GM12878 (cell line): ENCODE measurements at regions not wholly inside any gene's neighbourhood (a gene's known extent, or its start where the extent isn't known, plus 50 kb on each side); places are given as distances from the start of the nearest gene placed in this dataset.

Experiments
- ATAC-seq: fragments of 200-7000 bp; cut with Tn5 transposase; 3 replicates; pipeline ENCODE4 v1.9.1; 2020; ENCODE audit warnings: mild to moderate bottlenecking, moderate library complexity
- BruUV-seq: library from RNA; stranded (reverse); fragments of 400-500 nt; replicated peaks from 2 replicates; lab custom pipeline; 2021; lab: Mats Ljungman, UMichigan
- CTCF ChIA-PET: fragments of 300-600 bp; sonication (Branson Sonifier 250); formaldehyde crosslinking; extraction: SDS; loops from one replicate; lab custom pipeline; 2021; ENCODE audit warnings: inconsistent platforms; lab: Yijun Ruan, JAX
- POLR2A ChIA-PET: fragments of 350-600 bp; formaldehyde crosslinking; extraction: SDS; loops from one replicate; lab custom pipeline; 2021; ENCODE audit warnings: inconsistent platforms; lab: Charles Lee
- RAD21 ChIA-PET: fragments of 300-600 bp; sonication (Branson Sonifier 250); formaldehyde crosslinking; loops from one replicate; lab custom pipeline; 2023; ENCODE audit warnings: antibody characterized with exemption; ENCODE audit not compliant: unreplicated experiment; lab: Charles Lee
- SMC1A ChIA-PET: fragments of 300-600 bp; sonication (Branson Sonifier 250); formaldehyde crosslinking; loops from one replicate; lab custom pipeline; 2023; ENCODE audit not compliant: unreplicated experiment, uncharacterized antibody; lab: Charles Lee
- DNase-seq: peaks from one replicate; pipeline ENCODE4 v3.0.0-alpha.2; 2011; ENCODE audit warnings: low read depth, low spot score
- FAIRE-seq: peaks from 3 replicates; lab custom pipeline; 2011; peaks lifted over from hg19 to GRCh38; lab: Jason Lieb, UNC
- H2AFZ ChIP-seq: 2 replicates; pipeline ENCODE4 v1.6.0; 2011; ENCODE audit warnings: low read depth, low read length, control low read depth; ENCODE audit not compliant: control insufficient read depth
- H3K27ac ChIP-seq: 2 replicates; pipeline ENCODE4 v1.5.1; 2011; ENCODE audit warnings: control low read depth; ENCODE audit not compliant: control insufficient read depth, insufficient read depth
- H3K27me3 ChIP-seq, 2 experiments: replicated peaks in 1 of 2; 2 replicates each; pipeline versions ENCODE4 v1.6.0 to v1.6.1; 2011; ENCODE audit warnings: low read length in 1 of 2; ENCODE audit not compliant: control insufficient read depth in 2 of 2, insufficient read depth in 2 of 2
- H3K36me3 ChIP-seq, 2 experiments: 2 replicates each; pipeline ENCODE4 v1.5.1; 2011; ENCODE audit warnings: low read length in 1 of 2; ENCODE audit not compliant: control insufficient read depth in 2 of 2, insufficient read depth in 2 of 2
- H3K4me1 ChIP-seq: 2 replicates; pipeline ENCODE4 v1.6.1; 2011; ENCODE audit warnings: mild to moderate bottlenecking, low read length, moderate library complexity, mixed read lengths; ENCODE audit not compliant: control insufficient read depth, insufficient read depth
- H3K4me2 ChIP-seq: 2 replicates; pipeline ENCODE4 v1.6.0; 2011; ENCODE audit warnings: control low read depth; ENCODE audit not compliant: control insufficient read depth, insufficient read depth
- H3K4me3 ChIP-seq: fragments of 200-600 bp; sonication (generic); 2 replicates; pipeline ENCODE4 v1.5.1; 2016
- H3K79me2 ChIP-seq: 2 replicates; pipeline ENCODE4 v1.6.0; 2011; ENCODE audit warnings: low read length; ENCODE audit not compliant: control insufficient read depth, insufficient read depth
- H3K9ac ChIP-seq: 2 replicates; pipeline ENCODE4 v1.8.0; 2011; ENCODE audit warnings: low read length, control low read depth, mixed read lengths; ENCODE audit not compliant: control insufficient read depth, insufficient read depth
- H3K9me3 ChIP-seq: replicated peaks from 3 replicates; pipeline ENCODE4 v1.5.1; 2011; ENCODE audit warnings: mild to moderate bottlenecking, low read length; ENCODE audit not compliant: control insufficient read depth, insufficient read depth
- H4K20me1 ChIP-seq: 2 replicates; pipeline ENCODE4 v1.6.0; 2011; ENCODE audit not compliant: control insufficient read depth, insufficient read depth
- BHLHE40 ChIP-seq, 2 experiments: fragments of 450-650 bp in 1 of 2; IDR thresholded peaks; 2 replicates each; pipeline ENCODE4 v1.6.1; 2011 to 2017; ENCODE audit warnings: low read depth in 2 of 2, borderline replicate concordance in 1 of 2, improper control_type of control experiment in 1 of 2, low read length in 1 of 2, mild to moderate bottlenecking in 1 of 2
- CREB1 ChIP-seq: IDR thresholded peaks from 2 replicates; pipeline ENCODE4 v1.6.1; 2012; ENCODE audit warnings: low read depth, mild to moderate bottlenecking, inconsistent platforms
- EED ChIP-seq: sonication (generic); IDR thresholded peaks from 2 replicates; pipeline ENCODE4 v1.6.1; 2016; ENCODE audit warnings: antibody characterized with exemption, low read depth
- EZH2 ChIP-seq: IDR thresholded peaks from 2 replicates; pipeline ENCODE4 v1.6.1; 2012; ENCODE audit warnings: low read depth, mild to moderate bottlenecking, control low read depth, inconsistent platforms, low read length, borderline replicate concordance; ENCODE audit not compliant: control insufficient read depth
- HCFC1 ChIP-seq: fragments of 150-350 bp; IDR thresholded peaks from 2 replicates; pipeline ENCODE4 v1.6.1; 2014; ENCODE audit warnings: low read length
- MEF2A ChIP-seq: IDR thresholded peaks from 2 replicates; pipeline ENCODE4 v1.6.1; 2011; ENCODE audit warnings: low read depth, mild to moderate bottlenecking, low read length, moderate library complexity; ENCODE audit not compliant: insufficient read depth
- MYB ChIP-seq: fragments of 150-350 bp; IDR thresholded peaks from 2 replicates; pipeline ENCODE4 v1.6.1; 2014; ENCODE audit warnings: mild to moderate bottlenecking, low read depth, low read length, borderline replicate concordance
- NBN ChIP-seq: fragments of 450-650 bp; IDR thresholded peaks from 2 replicates; pipeline ENCODE4 v1.6.1; 2016
- RB1 ChIP-seq: fragments of 450-650 bp; formaldehyde crosslinking; IDR thresholded peaks from 2 replicates; pipeline ENCODE4 v1.6.1; 2017; ENCODE audit warnings: mild to moderate bottlenecking, borderline replicate concordance
- RUNX3 ChIP-seq: IDR thresholded peaks from 2 replicates; pipeline ENCODE4 v1.6.1; 2012; ENCODE audit warnings: low read length, inconsistent platforms
- SIN3A ChIP-seq: IDR thresholded peaks from 2 replicates; pipeline ENCODE4 v1.6.1; 2012; ENCODE audit warnings: low read depth, low read length, improper control_type of control experiment
- SMARCA5 ChIP-seq: fragments of 450-650 bp; IDR thresholded peaks from 2 replicates; pipeline ENCODE4 v1.6.1; 2017; ENCODE audit warnings: mild to moderate bottlenecking
- STAT1 ChIP-seq: fragments of 450-650 bp; conservative IDR thresholded peaks from 2 replicates; pipeline ENCODE4 v1.6.1; 2014; ENCODE audit warnings: antibody characterized with exemption, mild to moderate bottlenecking
- SUPT20H ChIP-seq: IDR thresholded peaks from 2 replicates; pipeline ENCODE4 v1.6.1; 2011; ENCODE audit warnings: low read depth, mild to moderate bottlenecking, low read length, moderate library complexity, borderline replicate concordance; ENCODE audit not compliant: control insufficient read depth
- ZNF217 ChIP-seq: fragments of 450-650 bp; IDR thresholded peaks from 2 replicates; pipeline ENCODE4 v1.6.1; 2017; ENCODE audit warnings: antibody characterized with exemption, mild to moderate bottlenecking
- ZNF24 ChIP-seq: fragments of 450-650 bp; IDR thresholded peaks from 2 replicates; pipeline ENCODE4 v1.6.1; 2017; ENCODE audit warnings: antibody characterized with exemption, mild to moderate bottlenecking
- WGBS: methylation state at CpG from one replicate; pipeline ENCODE4 v1.1.6; 2016; ENCODE audit warnings: low lambda C conversion rate; ENCODE audit not compliant: insufficient replicate concordance, insufficient coverage; ENCODE audit errors: missing lambda C conversion rate; 5-methylcytosine and 5-hydroxymethylcytosine counted together
- in situ Hi-C: fragments of 300-500 bp; cut with MboI; formaldehyde crosslinking; loops from 9 replicates; pipeline ENCODE4 v1.14.3; 2018; ENCODE audit warnings: mixed read lengths
- intact Hi-C: fragments of 100-400 bp; cut with micrococcal nuclease; formaldehyde crosslinking; loops from one replicate; pipeline ENCODE4 v1.14.2; 2022; ENCODE audit not compliant: unreplicated experiment
- TF ChIP-seq, protein P1 (sequence below): fragments of 450-650 bp; IDR thresholded peaks from 2 replicates; pipeline ENCODE4 v1.6.1; 2017; ENCODE audit warnings: antibody characterized with exemption, mild to moderate bottlenecking, moderate library complexity
- TF ChIP-seq, protein P2 (sequence below): fragments of 450-650 bp; conservative IDR thresholded peaks from 2 replicates; pipeline ENCODE4 v1.6.1; 2017; ENCODE audit warnings: mild to moderate bottlenecking, moderate library complexity

DNA sequence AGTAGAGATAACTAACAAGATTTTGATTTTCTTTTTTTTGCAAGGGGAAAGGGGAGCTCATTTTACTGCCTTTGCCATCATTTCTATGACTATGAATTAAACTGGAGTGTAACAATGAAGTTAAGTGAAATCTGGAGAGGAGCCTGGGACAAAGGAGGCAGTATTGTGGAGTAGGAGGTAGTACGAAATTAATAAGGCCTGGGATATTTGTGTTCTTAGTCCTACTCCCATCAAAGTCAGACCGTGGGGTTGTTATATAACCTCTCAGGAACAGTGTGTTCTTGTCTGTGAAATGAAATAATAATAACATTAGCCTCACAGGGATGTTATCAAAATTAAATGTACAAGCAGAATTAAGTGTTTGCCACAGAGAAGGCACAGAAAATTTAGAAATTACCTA, 204.3 kb upstream of the EMCN start:
- ChIA-PET SMC1A (interaction anchor here (1.1 kb wide), 1 partner anchor 11 kb away, joined by 3 read pairs; no protein-coding TSS in a partner anchor), POLR2A (interaction anchor here (0.5 to 0.6 kb wide), 2 partner anchors 298 to 319 kb away, joined by 3 read pairs; no protein-coding TSS in a partner anchor), CTCF (no interaction called here), RAD21 (interaction anchor here (1.0 kb wide), 1 partner anchor 25 kb away, joined by 3 read pairs; no protein-coding TSS in a partner anchor)
- no peak for ATAC-seq
- WGBS: 27% methylated on average over 2 of the region's 2 CpGs
- H3K79me2 ChIP-seq: no peaks in the 10 kb centered on the region
- no TSS peak for BruUV-seq
- H3K36me3 ChIP-seq: no peaks in the 10 kb centered on the region
- intact Hi-C loops (loop anchor here (5.0 kb wide), 1 partner anchor 100 kb away; no protein-coding TSS in a partner anchor), in situ Hi-C loops (no loop called here)
- H3K27ac ChIP-seq: no peak overlapping the region
- H4K20me1 ChIP-seq: no peaks in the 10 kb centered on the region
- TF ChIP-seq STAT1 (no peak), ZNF24 (no peak), SUPT20H (no peak), RB1 (no peak), NBN (no peak), MYB (no peak), EED (no peak), ZNF217 (no peak), HCFC1 (no peak), CREB1 (no peak), SIN3A (no peak), EZH2 (no peak), MEF2A (no peak), RUNX3 (no peak), SMARCA5 (no peak), BHLHE40 (IDR thresholded peaks at IDR 0.05; ENCODE audit: borderline replicate concordance in 1 of 2, low read depth in 2 of 2, low read length in 1 of 2) (no peak)
- TF ChIP-seq, protein P1, sequence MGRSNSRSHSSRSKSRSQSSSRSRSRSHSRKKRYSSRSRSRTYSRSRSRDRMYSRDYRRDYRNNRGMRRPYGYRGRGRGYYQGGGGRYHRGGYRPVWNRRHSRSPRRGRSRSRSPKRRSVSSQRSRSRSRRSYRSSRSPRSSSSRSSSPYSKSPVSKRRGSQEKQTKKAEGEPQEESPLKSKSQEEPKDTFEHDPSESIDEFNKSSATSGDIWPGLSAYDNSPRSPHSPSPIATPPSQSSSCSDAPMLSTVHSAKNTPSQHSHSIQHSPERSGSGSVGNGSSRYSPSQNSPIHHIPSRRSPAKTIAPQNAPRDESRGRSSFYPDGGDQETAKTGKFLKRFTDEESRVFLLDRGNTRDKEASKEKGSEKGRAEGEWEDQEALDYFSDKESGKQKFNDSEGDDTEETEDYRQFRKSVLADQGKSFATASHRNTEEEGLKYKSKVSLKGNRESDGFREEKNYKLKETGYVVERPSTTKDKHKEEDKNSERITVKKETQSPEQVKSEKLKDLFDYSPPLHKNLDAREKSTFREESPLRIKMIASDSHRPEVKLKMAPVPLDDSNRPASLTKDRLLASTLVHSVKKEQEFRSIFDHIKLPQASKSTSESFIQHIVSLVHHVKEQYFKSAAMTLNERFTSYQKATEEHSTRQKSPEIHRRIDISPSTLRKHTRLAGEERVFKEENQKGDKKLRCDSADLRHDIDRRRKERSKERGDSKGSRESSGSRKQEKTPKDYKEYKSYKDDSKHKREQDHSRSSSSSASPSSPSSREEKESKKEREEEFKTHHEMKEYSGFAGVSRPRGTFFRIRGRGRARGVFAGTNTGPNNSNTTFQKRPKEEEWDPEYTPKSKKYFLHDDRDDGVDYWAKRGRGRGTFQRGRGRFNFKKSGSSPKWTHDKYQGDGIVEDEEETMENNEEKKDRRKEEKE: no peak
- TF ChIP-seq, protein P2, sequence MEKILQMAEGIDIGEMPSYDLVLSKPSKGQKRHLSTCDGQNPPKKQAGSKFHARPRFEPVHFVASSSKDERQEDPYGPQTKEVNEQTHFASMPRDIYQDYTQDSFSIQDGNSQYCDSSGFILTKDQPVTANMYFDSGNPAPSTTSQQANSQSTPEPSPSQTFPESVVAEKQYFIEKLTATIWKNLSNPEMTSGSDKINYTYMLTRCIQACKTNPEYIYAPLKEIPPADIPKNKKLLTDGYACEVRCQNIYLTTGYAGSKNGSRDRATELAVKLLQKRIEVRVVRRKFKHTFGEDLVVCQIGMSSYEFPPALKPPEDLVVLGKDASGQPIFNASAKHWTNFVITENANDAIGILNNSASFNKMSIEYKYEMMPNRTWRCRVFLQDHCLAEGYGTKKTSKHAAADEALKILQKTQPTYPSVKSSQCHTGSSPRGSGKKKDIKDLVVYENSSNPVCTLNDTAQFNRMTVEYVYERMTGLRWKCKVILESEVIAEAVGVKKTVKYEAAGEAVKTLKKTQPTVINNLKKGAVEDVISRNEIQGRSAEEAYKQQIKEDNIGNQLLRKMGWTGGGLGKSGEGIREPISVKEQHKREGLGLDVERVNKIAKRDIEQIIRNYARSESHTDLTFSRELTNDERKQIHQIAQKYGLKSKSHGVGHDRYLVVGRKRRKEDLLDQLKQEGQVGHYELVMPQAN: no peak
- no peaks in the 10 kb centered on the region for H3K27me3 ChIP-seq
- H2AFZ ChIP-seq: no peak overlapping the region
- H3K4me3 ChIP-seq: no peak overlapping the region
- no peaks in the 10 kb centered on the region for H3K9me3 ChIP-seq
- no peak for DNase-seq
- no peaks in the 10 kb centered on the region for H3K4me1 ChIP-seq
- FAIRE-seq: no peak
- H3K4me2 ChIP-seq: no peak overlapping the region
- H3K9ac ChIP-seq: no peak overlapping the region
